ENCODE measurements at regions not wholly inside any gene's neighbourhood (a gene's known extent, or its start where the extent isn't known, plus 50 kb on each side); places are given as distances from the start of the nearest gene placed in this dataset.
"Not testable (repeated sequence)": the region's sequence is repeated elsewhere in the genome, so short reads cannot be mapped to it uniquely, and the experiment has no call there.

- DNase-seq: no peak
Observed at GRCh38 chr15:69748131-69748530, 295.5 kb downstream of the RPLP1 start.

DNA sequence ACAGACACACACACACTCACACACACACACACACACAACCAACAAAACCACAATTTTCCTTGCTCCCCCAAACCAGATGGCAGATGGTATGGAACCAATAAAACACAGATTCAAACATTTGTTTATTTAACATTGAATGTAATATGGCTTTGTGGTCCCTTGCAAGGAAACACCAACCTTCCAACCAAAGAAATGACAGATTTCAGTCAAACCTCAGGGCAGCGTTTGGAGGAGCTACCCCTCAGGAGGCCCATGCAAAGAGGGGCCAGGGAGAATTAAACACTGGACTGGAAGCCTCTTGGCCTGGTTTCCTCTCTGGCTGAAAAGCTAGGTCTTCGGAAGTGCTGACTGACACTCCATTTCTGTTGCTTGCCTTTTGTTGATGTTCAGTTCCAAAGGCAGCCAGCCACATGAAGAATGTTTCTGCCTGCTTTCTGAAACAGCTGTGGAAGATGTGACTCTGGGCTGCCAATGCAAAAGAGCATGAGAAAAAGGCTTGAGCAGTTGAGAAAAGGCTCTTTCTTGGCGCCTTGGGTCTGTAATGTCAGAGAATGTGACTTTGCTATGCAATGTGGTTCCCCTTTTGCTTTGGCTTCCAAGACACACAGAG is 296.1 kb downstream of the RPLP1 start:
- no peak for DNase-seq

DNA sequence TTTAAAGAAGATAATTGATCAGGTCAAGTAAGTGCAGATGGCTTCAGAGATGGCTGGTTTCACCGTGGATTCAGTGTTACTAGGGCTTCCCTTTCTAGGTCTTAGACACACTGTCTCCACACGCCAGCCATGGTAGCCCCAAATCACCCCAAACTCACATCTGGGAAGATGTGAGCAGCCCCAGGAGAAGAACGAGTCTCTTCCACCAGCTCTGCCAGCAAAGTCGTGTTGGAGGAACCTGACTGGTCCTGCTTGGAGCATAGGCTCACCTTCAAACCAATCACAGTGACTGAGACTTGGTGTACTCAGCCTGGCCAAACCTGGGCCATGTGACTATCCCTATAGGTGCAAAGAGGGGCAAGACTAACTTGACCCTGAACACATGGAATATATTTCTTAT is 296.7 kb downstream of the RPLP1 start:
- DNase-seq: no peak

GRCh38 chr15:69749797-69750196 is 297.2 kb downstream of the RPLP1 start:
- DNase-seq: no peak

- DNase-seq: no peak
Observed at GRCh38 chr15:69750253-69750652, 297.6 kb downstream of the RPLP1 start.

GRCh38 chr15:69751147-69751546 is 298.5 kb downstream of the RPLP1 start:
- no peak for DNase-seq

GRCh38 chr15:69751566-69751965 is 298.9 kb downstream of the RPLP1 start:
- no peak for DNase-seq

DNA sequence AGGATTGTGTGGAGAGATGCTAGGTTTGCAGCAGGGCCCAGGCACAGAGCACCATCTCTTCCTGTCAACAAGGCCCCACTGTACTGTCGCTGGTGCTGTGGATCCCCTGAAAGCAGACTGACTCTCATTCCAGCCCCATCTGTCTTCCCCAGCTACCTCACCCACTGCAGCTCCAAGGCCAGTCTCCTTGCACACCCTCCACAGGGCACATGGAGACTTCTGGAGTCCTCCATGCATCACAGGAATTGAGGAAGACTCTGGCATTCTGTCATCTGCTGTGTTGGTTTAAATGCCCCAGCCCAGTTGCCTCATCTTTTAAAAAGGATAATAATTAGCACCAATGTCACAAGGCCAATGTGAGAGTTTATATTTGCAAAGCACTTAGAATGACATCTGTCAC is 301.2 kb downstream of the RPLP1 start:
- DNase-seq: no peak

GRCh38 chr15:69754313-69754712 is 301.7 kb downstream of the RPLP1 start:
- no peak for DNase-seq

- DNase-seq: no peak
Observed at GRCh38 chr15:69755551-69756310, 303.1 kb downstream of the RPLP1 start.

GRCh38 chr15:69756440-69756839 is 303.8 kb downstream of the RPLP1 start:
- DNase-seq: no peak

DNA sequence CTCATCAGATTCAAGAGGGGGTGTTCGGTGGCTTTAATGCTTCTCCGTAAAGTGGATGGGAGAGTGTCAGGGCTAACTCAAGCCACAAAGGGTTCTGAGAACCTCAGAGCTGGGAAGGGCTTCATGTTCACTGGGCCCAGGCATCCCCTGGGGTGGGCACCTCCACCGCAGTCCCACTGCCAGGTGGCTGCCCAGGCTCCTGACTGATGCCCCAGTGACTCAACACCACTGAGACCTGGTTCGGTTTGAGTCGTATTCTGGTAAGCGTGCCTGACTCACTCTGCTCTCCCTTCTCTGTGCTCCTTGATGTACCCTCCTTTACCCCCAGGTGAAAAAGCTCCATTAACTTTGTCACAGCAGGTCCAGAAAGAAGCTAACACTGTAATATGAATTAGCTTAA is 304.6 kb downstream of the RPLP1 start:
- DNase-seq: no peak

DNA sequence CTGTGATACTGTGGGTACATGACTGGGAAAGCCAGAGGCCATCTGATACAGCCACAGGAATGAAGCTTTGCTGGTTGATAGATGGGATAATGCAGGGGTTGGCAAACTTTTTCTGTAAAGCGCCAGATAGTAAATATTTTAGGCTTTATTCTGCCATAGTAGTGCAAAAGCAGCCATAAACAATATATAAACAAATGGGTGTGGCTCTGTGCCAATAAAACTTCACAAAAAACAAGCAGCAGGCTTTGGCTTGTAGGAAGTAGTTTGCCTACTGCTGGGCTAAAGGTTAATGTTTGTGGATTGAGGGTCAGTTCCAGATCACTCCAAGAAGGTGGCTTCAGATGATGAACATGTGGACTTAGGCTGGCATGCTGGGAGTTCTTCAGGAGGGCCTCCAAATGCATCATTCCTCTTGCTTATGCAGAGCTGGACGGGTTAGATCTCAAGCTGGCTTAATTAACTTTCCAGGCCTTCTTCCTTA is 305.7 kb downstream of the RPLP1 start:
- DNase-seq: no peak

GRCh38 chr15:69758810-69759790 is 306.5 kb downstream of the RPLP1 start:
- DNase-seq: no peak

DNA sequence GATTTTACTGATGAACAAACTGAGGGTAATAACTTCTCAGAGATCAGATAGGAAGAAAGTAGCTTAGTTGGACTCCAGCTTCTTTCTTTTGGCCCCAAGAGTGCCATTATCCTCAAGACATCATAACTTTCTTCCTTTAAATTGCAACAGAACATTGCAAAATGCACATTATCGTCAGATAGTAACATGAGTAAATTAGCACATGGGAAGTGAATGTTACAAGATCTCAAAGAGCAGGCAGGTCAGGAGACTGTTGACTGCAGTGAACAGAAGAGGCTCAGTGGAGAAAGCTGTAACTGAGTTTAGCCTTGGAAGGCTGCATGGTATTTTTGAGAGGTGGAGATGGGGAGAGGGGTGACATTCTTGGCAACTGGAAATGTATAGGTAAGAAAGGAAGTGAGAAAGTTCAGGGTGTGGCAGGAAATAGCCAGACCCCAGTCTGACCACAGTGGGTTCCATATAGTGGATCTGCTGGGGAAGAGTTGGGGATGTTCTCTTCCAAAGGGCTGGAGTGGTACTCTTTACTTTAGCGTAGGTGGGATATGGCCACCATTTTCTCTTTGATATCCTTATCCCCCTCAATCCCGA is 307.7 kb downstream of the RPLP1 start:
- DNase-seq: no peak

DNA sequence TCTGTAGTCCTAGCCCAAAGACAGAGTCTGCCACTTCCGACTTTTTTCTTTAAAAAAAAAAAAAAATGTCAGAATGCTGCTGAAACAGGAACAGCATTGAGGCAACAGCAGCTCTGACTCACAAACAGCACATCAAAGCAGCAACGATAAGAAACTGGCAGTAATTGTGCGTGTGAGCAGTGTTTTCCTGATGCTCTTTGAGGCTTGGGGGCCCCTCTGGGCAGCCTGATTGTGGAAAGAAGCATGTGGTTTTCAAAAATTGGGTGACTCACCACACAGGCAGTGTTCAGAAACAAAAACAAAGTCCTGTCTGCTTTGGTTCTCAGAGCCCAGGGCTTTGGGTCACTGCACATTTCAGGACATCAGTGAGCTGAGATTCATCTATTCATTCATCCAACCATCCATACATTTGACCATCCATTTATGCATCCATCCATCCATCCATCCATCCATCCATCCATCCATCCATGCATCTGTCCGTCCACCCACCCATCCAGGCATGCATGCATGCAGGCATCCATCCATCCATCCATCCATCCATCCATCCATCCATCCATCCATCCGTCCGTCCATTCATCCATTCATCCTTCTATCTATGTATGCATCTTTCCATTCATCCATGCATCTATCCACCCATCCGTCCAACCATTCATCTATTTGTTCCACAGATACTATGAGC is 308.4 kb downstream of the RPLP1 start:
- DNase-seq: no peak

- no peak for DNase-seq
Observed at GRCh38 chr15:69762373-69763148, 309.9 kb downstream of the RPLP1 start.

DNA sequence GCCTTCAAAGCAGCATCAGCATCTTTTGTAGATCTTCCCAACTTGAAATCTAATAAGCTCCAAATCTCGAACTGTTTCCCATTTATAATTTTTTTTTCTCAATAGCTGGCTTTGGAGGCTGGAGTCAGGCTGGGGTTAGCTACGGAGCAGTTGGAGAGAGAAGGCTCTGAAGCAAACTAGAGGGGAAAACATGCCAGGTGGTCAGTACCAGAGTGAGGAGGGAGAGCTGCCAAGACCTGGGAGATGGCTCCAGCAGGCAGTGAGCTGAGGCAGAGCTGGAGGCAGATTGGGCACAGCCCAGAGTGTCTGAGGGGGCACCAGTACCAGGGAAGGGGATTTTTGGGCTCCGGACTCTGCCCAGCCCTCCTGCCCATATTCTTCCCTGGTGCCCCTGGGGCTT is 311.2 kb downstream of the RPLP1 start:
- no peak for DNase-seq

- no peak for DNase-seq
Observed at GRCh38 chr15:69766156-69766555, 313.5 kb downstream of the RPLP1 start.

DNA sequence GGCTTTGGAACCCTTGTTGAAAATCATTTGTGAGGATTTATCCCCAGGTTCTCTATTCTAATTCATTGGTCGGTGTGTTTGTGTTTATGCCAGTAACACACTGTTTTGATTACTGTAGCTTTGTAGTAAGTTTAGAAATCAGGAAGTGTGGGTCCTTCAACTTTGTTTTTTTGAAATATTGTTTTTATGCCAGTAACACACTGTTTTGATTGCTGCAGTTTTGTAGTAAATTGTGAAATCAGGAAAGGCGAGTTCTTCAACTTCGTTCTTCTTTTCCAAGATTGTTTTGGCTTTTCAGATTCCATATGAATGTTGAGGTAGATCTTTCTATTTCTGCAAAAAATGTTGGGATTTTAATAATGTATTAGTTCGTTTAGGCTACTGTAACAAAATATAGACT is 314.6 kb downstream of the RPLP1 start:
- no peak for DNase-seq

GRCh38 chr15:69769336-69769735 is 316.7 kb downstream of the RPLP1 start:
- DNase-seq: not testable (repeated sequence)

DNA sequence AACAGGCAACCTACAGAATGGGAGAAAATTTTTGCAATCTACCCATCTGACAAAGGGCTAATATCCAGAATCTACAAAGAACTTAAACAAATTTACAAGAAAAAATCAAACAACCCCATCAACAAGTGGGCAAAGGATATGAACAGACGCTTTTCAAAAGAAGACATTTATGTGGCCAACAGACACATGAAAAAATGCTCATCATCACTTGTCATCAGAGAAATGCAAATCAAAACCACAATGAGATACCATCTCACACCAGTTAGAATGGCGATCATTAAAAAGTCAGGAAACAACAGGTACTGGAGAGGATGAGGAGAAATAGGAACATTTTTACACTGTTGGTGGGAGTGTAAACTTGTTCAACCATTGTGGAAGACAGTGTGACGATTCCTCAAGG is 321.6 kb downstream of the RPLP1 start:
- DNase-seq: not testable (repeated sequence)

All from NCI-H1417 treated with DMSO at 0.1 percent for 48 hours (cell line).